Common myeloid progenitor, CD34-positive (primary cell): ENCODE measurements at regions not wholly inside any gene's neighbourhood (a gene's known extent, or its start where the extent isn't known, plus 50 kb on each side); places are given as distances from the start of the nearest gene placed in this dataset.

Source experiments
- CTCF ChIA-PET: fragments of 350-600 bp; sonication (Branson Sonifier 250); formaldehyde crosslinking; loops from one replicate; lab custom pipeline; 2021; ENCODE audit warnings: antibody characterized with exemption; lab: Charles Lee
- POLR2A ChIA-PET: fragments of 350-600 bp; sonication (Branson Sonifier 250); formaldehyde crosslinking; loops from one replicate; lab custom pipeline; 2021; ENCODE audit warnings: antibody characterized with exemption; lab: Charles Lee
- DNase-seq, 3 donors: peaks; one replicate each; pipeline versions ENCODE4 v3.0.0 to v3.0.0-alpha.2; 2013
- H3K27ac ChIP-seq, 2 experiments: 1 replicate in 1 of 2; 2 replicates in 1 of 2; pipeline ENCODE4 v1.7.0; 2013; ENCODE audit warnings: inconsistent platforms in 2 of 2, low read length in 2 of 2, mild to moderate bottlenecking in 2 of 2, low read depth in 1 of 2, moderate library complexity in 1 of 2; ENCODE audit not compliant: severe bottlenecking in 2 of 2, insufficient read depth in 1 of 2, poor library complexity in 1 of 2
- H3K27me3 ChIP-seq, 5 experiments: replicated peaks in 2 of 5; 1 replicate in 3 of 5; 2 replicates in 2 of 5; pipeline versions ENCODE4 v1.6.1 to v1.7.0; 2013; ENCODE audit warnings: low read length in 4 of 5, mild to moderate bottlenecking in 2 of 5, moderate library complexity in 2 of 5, inconsistent platforms in 1 of 5; ENCODE audit not compliant: insufficient read depth in 5 of 5, control insufficient read depth in 4 of 5
- H3K36me3 ChIP-seq, 4 experiments: 1 replicate in 2 of 4; 2 replicates in 2 of 4; pipeline versions ENCODE4 v1.6.1 to v1.7.0; 2013; ENCODE audit warnings: low read length in 3 of 4, control low read depth in 1 of 4, mild to moderate bottlenecking in 1 of 4; ENCODE audit not compliant: control insufficient read depth in 4 of 4, insufficient read depth in 4 of 4
- H3K4me1 ChIP-seq, 4 experiments: 1 replicate in 3 of 4; 2 replicates in 1 of 4; pipeline versions ENCODE4 v1.6.1 to v1.7.1; 2013; ENCODE audit warnings: low read length in 3 of 4, mild to moderate bottlenecking in 3 of 4, control low read depth in 1 of 4, inconsistent platforms in 1 of 4, moderate library complexity in 1 of 4; ENCODE audit not compliant: control insufficient read depth in 4 of 4, insufficient read depth in 4 of 4; ENCODE audit errors: control extremely low read depth in 1 of 4
- H3K4me3 ChIP-seq, 7 experiments: 1 replicate in 4 of 7; 2 replicates in 3 of 7; pipeline versions ENCODE4 v1.5.1 to v1.7.0; 2013; ENCODE audit warnings: mild to moderate bottlenecking in 7 of 7, low read length in 6 of 7, moderate library complexity in 6 of 7, inconsistent platforms in 2 of 7, low read depth in 2 of 7, control low read depth in 1 of 7; ENCODE audit not compliant: insufficient read depth in 4 of 7, control insufficient read depth in 1 of 7; ENCODE audit errors: extremely low read depth in 1 of 7
- H3K9me3 ChIP-seq, 5 experiments: 1 replicate in 4 of 5; 2 replicates in 1 of 5; pipeline versions ENCODE4 v1.6.1 to v1.7.1; 2013; ENCODE audit warnings: low read length in 4 of 5, mild to moderate bottlenecking in 2 of 5, inconsistent platforms in 1 of 5, low read depth in 1 of 5, moderate library complexity in 1 of 5; ENCODE audit not compliant: control insufficient read depth in 4 of 5, insufficient read depth in 2 of 5; ENCODE audit errors: control extremely low read depth in 1 of 5
- WGBS: methylation state at CpG from one replicate; pipeline ENCODE4 v1.1.5; 2013; ENCODE audit not compliant: insufficient coverage; 5-methylcytosine and 5-hydroxymethylcytosine counted together

- H3K27me3 ChIP-seq, result peaks cover 0 to 40% (median 10%) of the 10 kb centered on the region in 5 experiments
- no peak for DNase-seq
- no peak overlapping the region for H3K27ac ChIP-seq
- H3K4me1 ChIP-seq, result no peaks in the 10 kb centered on the region
- ChIA-PET POLR2A (no interaction called here), CTCF (no interaction called here)
- no peaks in the 10 kb centered on the region for H3K36me3 ChIP-seq
- 7% methylated on average over 3 of the region's 11 CpGs for WGBS
- peaks cover 0 to 2% (median 0%) of the 10 kb centered on the region in 5 experiments for H3K9me3 ChIP-seq
- no peak overlapping the region for H3K4me3 ChIP-seq
These were observed 609.9 kb downstream of the BUD13 start for GRCh38 chr11:116162886-116163230.

- CTCF ChIA-PET, result no interaction called here
These were observed 610.5 kb downstream of the BUD13 start for GRCh38 chr11:116162086-116162885.

DNA sequence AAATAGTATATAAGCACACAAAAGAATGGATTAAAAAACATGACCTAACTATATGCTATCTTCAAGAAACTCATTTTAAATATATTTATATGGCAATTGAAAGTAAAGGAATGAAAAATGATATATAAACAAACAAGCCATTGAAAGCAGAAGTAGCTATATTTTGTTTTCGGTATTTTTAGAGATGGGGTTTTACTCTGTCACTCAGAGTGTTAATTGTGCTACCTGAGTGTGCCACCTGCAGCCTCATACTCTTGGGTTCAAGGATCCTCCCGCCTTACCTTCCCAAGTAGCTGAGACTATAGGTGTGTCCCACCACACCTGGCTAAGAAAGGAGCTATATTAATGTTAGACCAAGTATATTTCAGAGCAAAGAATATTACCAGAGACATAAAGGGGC, 624.1 kb downstream of the BUD13 start:
- Histone ChIP-seq H3K27ac (no peak overlapping the region), H3K9me3 (peaks cover 0 to 5% (median 2%) of the 10 kb centered on the region in 5 experiments), H3K4me1 (no peaks in the 10 kb centered on the region), H3K4me3 (no peak overlapping the region), H3K27me3 (peaks cover 0 to 18% (median 3%) of the 10 kb centered on the region in 5 experiments), H3K36me3 (no peaks in the 10 kb centered on the region)
- no peak for DNase-seq
- WGBS, result no CpG with 5 or more reads among the region's 2 CpGs
- CTCF ChIA-PET, result no interaction called here
- POLR2A ChIA-PET, result no interaction called here

More at GRCh38 chr11:116162086-116162885, 610.5 kb downstream of the BUD13 start:
- DNase-seq, result no peak
- Histone ChIP-seq H3K9me3 (peaks cover 0 to 2% (median 0%) of the 10 kb centered on the region in 5 experiments), H3K36me3 (no peaks in the 10 kb centered on the region), H3K4me1 (no peaks in the 10 kb centered on the region), H3K27me3 (peaks cover 0 to 40% (median 13%) of the 10 kb centered on the region in 5 experiments), H3K27ac (no peak overlapping the region), H3K4me3 (no peak overlapping the region)
- WGBS, result 92% methylated on average over 6 of the region's 20 CpGs
- POLR2A ChIA-PET, result no interaction called here

DNA sequence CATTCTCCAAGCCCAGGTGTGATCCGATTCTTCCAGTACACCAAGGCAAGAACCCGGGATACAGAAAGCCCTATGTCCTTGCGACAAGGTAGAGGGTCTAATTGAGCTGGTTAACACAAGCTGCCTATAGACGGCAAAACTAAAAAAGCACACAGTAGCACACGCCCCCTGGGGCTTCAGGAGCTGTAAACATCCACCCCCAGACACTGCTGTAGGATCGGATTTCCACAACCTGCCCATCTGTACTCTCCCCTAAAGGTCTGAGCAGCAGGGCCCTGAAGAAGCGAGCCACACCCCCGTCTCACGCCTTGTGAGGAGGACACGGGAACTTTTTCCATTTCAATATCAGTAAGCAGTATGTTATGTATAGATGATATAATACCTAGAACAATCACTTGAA, 624.7 kb downstream of the BUD13 start:
- DNase-seq, result no peak
- Histone ChIP-seq H3K27me3 (peaks cover 0 to 18% (median 3%) of the 10 kb centered on the region in 5 experiments), H3K27ac (no peak overlapping the region), H3K4me1 (no peaks in the 10 kb centered on the region), H3K4me3 (no peak overlapping the region), H3K9me3 (peaks cover 0 to 5% (median 2%) of the 10 kb centered on the region in 5 experiments), H3K36me3 (no peaks in the 10 kb centered on the region)
- CTCF ChIA-PET, result no interaction called here
- POLR2A ChIA-PET, result no interaction called here
- WGBS, result 75% methylated on average over 6 of the region's 10 CpGs

- WGBS, result 88% methylated on average over 6 of the region's 14 CpGs
- no peak overlapping the region for H3K27ac ChIP-seq
- CTCF ChIA-PET, result no interaction called here
These were observed 627.5 kb downstream of the BUD13 start for GRCh38 chr11:116145187-116145865.

DNA sequence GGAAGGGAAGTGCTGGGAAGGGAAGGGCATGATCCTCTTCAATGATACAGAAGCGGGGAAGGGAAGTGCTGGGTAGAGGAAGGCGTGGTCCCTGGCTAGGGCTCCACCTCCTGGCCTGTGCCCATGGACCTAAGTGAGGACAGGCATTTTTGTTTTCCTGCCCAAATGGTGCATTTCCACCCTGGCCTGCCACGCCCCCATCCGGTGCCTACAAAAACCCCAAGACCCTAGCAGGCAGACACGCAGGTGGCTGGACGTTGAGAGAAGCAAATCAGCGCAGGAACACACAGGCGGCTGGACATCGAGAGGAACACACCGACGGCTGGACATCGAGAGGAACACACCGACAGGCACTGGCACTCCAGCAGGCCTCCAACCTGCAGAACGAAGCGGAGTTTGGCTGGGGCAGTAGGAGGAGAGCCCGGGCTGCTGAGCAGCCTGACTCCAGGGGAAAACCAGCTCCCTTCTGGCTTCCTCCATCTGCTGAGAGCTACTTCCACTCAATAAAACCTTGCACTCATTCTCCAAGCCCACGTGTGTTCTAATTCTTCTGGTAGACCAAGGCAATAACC, 628.3 kb downstream of the BUD13 start:
- no peak for DNase-seq
- Histone ChIP-seq H3K4me1 (no peaks in the 10 kb centered on the region), H3K27me3 (peaks cover 0 to 23% (median 3%) of the 10 kb centered on the region in 5 experiments), H3K9me3 (peaks cover 0 to 5% (median 0%) of the 10 kb centered on the region in 5 experiments), H3K27ac (no peak overlapping the region), H3K36me3 (no peaks in the 10 kb centered on the region), H3K4me3 (no peak overlapping the region)
- CTCF ChIA-PET, result no interaction called here
- POLR2A ChIA-PET, result no interaction called here
- WGBS, result 86% methylated on average over 17 of the region's 17 CpGs

More at GRCh38 chr11:116145187-116145865, 627.5 kb downstream of the BUD13 start:
- Histone ChIP-seq H3K27me3 (peaks cover 0 to 23% (median 3%) of the 10 kb centered on the region in 5 experiments), H3K9me3 (peaks cover 0 to 5% (median 0%) of the 10 kb centered on the region in 5 experiments), H3K4me1 (no peaks in the 10 kb centered on the region), H3K36me3 (no peaks in the 10 kb centered on the region), H3K4me3 (no peak overlapping the region)
- POLR2A ChIA-PET, result no interaction called here
- DNase-seq, result no peak
